K562 (cell line): ENCODE measurements at regions not wholly inside any gene's neighbourhood (a gene's known extent, or its start where the extent isn't known, plus 50 kb on each side); places are given as distances from the start of the nearest gene placed in this dataset.

Experiments used
- BDP1 ChIP-seq: IDR thresholded peaks from 3 replicates; pipeline ENCODE4 v1.6.1; 2011; ENCODE audit not compliant: insufficient read length, insufficient read depth
- BHLHE40 ChIP-seq: IDR thresholded peaks from 2 replicates; pipeline ENCODE4 v1.6.1; 2011; ENCODE audit warnings: low read length, improper control_type of control experiment
- EZH2 ChIP-seq: IDR thresholded peaks from 2 replicates; pipeline ENCODE4 v1.6.1; 2012; ENCODE audit warnings: low read depth, mild to moderate bottlenecking, inconsistent platforms, low read length, borderline replicate concordance
- GABPB1 ChIP-seq: sonication (generic); formaldehyde crosslinking; IDR thresholded peaks from 2 replicates; pipeline ENCODE4 v1.8.0; 2022; ENCODE audit warnings: mild to moderate bottlenecking, missing genetic modification reagents
- KDM5B ChIP-seq: fragments of 200-600 bp; sonication (generic); IDR thresholded peaks from 2 replicates; pipeline ENCODE4 v1.6.1; 2012; ENCODE audit warnings: low read depth, mild to moderate bottlenecking, moderate library complexity, low read length, control low read depth, inconsistent platforms; ENCODE audit not compliant: insufficient replicate concordance
- MAZ ChIP-seq, 2 experiments: fragments of 450-650 bp in 1 of 2; sonication (generic) in 1 of 2; formaldehyde crosslinking; IDR thresholded peaks in 1 of 2; conservative IDR thresholded peaks in 1 of 2; 2 replicates each; pipeline versions ENCODE4 v1.4.0 to v1.5.0; 2020; ENCODE audit warnings: mild to moderate bottlenecking in 1 of 2, missing genetic modification reagents in 1 of 2
- MYNN ChIP-seq, 2 experiments: sonication (generic); formaldehyde crosslinking in 1 of 2; IDR thresholded peaks; 2 replicates each; pipeline versions ENCODE4 v1.5.0 to v1.6.1; 2016 to 2020; ENCODE audit warnings: antibody characterized with exemption in 1 of 2, missing genetic modification reagents in 1 of 2
- POLR2A ChIP-seq: fragments of 450-650 bp; conservative IDR thresholded peaks from 2 replicates; pipeline ENCODE4 v1.6.1; 2016
- RAD21 ChIP-seq, 2 experiments: fragments of 250-450 bp in 1 of 2; fragments of 450-650 bp in 1 of 2; sonication (Bioruptor Pico) in 1 of 2; formaldehyde crosslinking in 1 of 2; IDR thresholded peaks in 1 of 2; conservative IDR thresholded peaks in 1 of 2; 2 replicates each; pipeline versions ENCODE4 v1.4.0 to v1.8.0; 2020 to 2022; ENCODE audit warnings: mild to moderate bottlenecking in 2 of 2, moderate library complexity in 1 of 2
- SMARCA5 ChIP-seq: fragments of 450-650 bp; IDR thresholded peaks from 2 replicates; pipeline ENCODE4 v1.6.1; 2016
- STAG1 ChIP-seq: sonication (generic); formaldehyde crosslinking; IDR thresholded peaks from 2 replicates; pipeline ENCODE4 v1.5.0; 2020; ENCODE audit warnings: missing genetic modification reagents, borderline replicate concordance
- ZFP36 ChIP-seq: fragments of 150-350 bp; IDR thresholded peaks from 2 replicates; pipeline ENCODE4 v1.6.1; 2018; ENCODE audit warnings: low read length, low read depth; ENCODE audit not compliant: partially characterized antibody
- ZNF431 ChIP-seq: sonication (generic); formaldehyde crosslinking; IDR thresholded peaks from 2 replicates; pipeline ENCODE4 v1.8.0; 2022; ENCODE audit warnings: mild to moderate bottlenecking, missing genetic modification reagents

GRCh38 chr5:166358127-166358830, 1933.2 kb upstream of the WWC1 start:
- TF ChIP-seq POLR2A, result no peak
- TF ChIP-seq RAD21 (CRISPR knock-in tag; conservative IDR thresholded peaks at IDR 0.05 in 1 of 2, IDR thresholded peaks at IDR 0.05 in 1 of 2), result no peak
- no peak for TF ChIP-seq GABPB1
- no peak for TF ChIP-seq MYNN (IDR thresholded peaks at IDR 0.05)
- no peak for TF ChIP-seq MYNN (CRISPR knock-in tag; IDR thresholded peaks at IDR 0.05)
- TF ChIP-seq SMARCA5, result no peak
- TF ChIP-seq STAG1 (CRISPR knock-in tag), result no peak
- TF ChIP-seq KDM5B, result no peak
- TF ChIP-seq MAZ (CRISPR knock-in tag; conservative IDR thresholded peaks at IDR 0.05 in 1 of 2, IDR thresholded peaks at IDR 0.05 in 1 of 2), result no peak
- no peak for TF ChIP-seq EZH2
- no peak for TF ChIP-seq BDP1
- no peak for TF ChIP-seq ZNF431
- TF ChIP-seq BHLHE40, result no peak
- TF ChIP-seq ZFP36, result no peak
